ENCODE measurements at regions not wholly inside any gene's neighbourhood (a gene's known extent, or its start where the extent isn't known, plus 50 kb on each side); places are given as distances from the start of the nearest gene placed in this dataset.
"Not testable (repeated sequence)": the region's sequence is repeated elsewhere in the genome, so short reads cannot be mapped to it uniquely, and the experiment has no call there.

DNA sequence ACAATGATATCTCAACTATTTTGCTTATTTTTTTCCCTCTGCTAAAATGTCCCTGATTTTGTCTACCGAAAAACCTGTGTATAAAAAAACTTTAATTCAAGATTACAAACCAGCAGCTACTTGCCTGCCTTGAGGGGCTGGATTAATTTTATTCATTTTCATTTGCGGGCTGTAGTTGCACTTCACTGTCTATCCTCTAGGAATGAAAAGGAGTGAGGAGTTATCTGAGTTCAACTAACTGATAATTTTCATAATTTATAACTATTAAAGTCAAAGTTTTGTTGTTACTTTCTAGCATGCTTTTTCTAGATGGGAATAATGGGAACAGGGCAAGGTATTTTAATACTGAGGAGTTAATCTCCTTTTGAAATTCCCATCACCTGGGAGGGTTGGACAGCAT is 50.3 kb upstream of the AGTPBP1 start:
- DNase-seq (ENCODE audit: low spot score); in situ Hi-C loops (cut with MboI; ENCODE audit: low sequenced_read_pairs, unreplicated experiment): not testable (repeated sequence)

DNA sequence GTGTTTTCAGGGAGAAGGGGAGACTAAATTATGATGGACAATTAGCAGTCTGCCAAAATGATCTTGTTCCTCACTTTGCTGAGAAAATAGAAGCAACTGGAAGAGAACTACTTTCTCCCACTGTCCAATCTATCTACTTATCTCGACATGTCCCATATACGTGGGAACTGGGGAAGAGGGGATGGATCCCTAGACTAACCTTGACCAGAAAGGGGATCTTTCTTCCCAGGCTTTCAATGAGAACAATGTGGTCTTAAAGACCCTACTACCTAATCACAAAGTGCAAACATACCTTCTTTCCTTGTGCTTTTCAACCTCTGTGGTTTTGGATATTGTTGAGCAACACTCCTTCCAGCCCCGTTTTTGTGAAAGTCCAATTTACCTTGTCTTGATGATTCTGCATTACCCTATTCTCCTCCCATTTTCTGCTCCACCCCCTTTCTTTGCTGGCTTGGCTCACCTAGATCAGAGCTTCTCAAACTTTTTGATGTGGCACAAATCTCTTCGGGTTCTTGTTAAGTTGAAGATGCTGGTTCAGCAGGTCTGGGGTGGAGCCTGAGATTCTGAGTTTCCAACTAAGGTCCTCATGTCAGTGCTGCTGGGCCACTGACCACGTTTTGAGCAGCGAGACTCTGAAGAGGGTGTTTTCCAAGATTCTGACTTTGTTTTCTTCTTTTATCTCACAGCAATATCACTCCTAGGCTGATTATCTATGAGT is 61.4 kb upstream of the AGTPBP1 start:
- in situ Hi-C loops (cut with MboI; ENCODE audit: low sequenced_read_pairs, unreplicated experiment): loop anchor here (25.0 kb wide), 1 partner anchor 434 kb away; no protein-coding TSS in a partner anchor
- not testable (repeated sequence) for DNase-seq (ENCODE audit: low spot score)

DNA sequence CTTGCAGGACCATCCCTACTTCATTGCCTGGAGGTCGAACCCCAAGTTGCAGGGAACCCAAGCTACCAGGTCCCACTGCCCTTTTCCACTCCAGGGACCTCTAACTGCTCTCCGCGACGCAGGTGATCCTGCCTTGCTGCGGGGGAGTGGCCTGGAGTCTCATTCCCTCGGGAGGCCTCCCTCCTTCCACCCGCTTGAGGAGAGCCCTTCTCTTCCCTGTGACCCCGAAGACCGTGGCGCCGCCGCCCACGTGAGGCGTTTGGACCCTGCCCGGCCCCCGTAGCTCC is 63.0 kb upstream of the AGTPBP1 start:
- not testable (repeated sequence) for DNase-seq (ENCODE audit: low spot score)
- in situ Hi-C loops (cut with MboI; ENCODE audit: low sequenced_read_pairs, unreplicated experiment): loop anchor here (25.0 kb wide), 1 partner anchor 433 kb away; no protein-coding TSS in a partner anchor

DNA sequence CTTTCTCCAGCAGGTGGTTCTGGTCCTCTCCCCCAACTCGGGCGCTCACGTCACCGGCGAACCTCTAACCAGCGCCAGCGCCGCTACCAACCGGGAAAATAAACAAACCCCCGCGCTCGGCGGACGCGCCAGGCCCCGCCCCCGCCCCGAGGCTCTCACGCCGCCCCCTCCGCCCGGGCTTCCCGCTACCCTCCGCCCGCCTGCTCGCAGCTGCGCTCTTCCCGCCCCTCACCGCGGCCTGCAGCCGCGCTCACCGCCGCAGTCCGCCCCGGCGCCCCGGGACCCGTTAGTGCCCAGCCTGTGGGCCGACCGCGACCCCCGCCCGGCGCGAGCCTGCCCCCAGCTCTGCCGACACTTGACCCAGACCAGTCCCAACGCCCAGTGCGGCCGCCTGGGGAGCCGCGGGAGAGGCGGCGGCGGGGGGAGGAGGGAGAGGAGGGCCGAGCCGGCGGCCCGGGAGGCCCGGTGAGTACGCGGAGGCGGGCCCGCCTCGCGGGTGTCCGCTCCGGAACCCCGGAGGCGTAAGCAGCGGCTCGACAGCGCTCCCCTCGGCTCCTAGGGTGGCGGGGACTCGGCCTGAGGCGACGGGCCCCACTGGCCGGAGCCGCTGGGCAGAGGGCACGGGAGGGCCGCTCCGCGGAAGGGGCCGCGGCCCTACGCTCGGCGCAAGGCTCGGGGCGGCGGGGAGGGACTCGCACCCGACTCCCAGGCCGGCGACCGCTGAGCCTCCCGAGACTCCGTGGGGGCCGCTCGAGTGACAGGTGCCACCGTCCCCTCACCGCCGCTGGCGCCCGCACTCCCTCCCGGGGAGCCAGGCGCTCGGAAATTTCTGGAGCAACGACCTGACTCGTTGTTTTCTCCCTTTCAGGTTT is 63.6 kb upstream of the AGTPBP1 start:
- DNase-seq (ENCODE audit: low spot score): peak; percentile 73
- TF ChIP-seq, protein P1, sequence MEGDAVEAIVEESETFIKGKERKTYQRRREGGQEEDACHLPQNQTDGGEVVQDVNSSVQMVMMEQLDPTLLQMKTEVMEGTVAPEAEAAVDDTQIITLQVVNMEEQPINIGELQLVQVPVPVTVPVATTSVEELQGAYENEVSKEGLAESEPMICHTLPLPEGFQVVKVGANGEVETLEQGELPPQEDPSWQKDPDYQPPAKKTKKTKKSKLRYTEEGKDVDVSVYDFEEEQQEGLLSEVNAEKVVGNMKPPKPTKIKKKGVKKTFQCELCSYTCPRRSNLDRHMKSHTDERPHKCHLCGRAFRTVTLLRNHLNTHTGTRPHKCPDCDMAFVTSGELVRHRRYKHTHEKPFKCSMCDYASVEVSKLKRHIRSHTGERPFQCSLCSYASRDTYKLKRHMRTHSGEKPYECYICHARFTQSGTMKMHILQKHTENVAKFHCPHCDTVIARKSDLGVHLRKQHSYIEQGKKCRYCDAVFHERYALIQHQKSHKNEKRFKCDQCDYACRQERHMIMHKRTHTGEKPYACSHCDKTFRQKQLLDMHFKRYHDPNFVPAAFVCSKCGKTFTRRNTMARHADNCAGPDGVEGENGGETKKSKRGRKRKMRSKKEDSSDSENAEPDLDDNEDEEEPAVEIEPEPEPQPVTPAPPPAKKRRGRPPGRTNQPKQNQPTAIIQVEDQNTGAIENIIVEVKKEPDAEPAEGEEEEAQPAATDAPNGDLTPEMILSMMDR (IDR thresholded peaks at IDR 0.05; ENCODE audit: borderline replicate concordance, control extremely low read depth, extremely low read depth, insufficient read depth, missing control alignments): peak; percentile 27
- in situ Hi-C loops (cut with MboI; ENCODE audit: low sequenced_read_pairs, unreplicated experiment): loop anchor here (25.0 kb wide), 1 partner anchor 432 kb away; no protein-coding TSS in a partner anchor

DNA sequence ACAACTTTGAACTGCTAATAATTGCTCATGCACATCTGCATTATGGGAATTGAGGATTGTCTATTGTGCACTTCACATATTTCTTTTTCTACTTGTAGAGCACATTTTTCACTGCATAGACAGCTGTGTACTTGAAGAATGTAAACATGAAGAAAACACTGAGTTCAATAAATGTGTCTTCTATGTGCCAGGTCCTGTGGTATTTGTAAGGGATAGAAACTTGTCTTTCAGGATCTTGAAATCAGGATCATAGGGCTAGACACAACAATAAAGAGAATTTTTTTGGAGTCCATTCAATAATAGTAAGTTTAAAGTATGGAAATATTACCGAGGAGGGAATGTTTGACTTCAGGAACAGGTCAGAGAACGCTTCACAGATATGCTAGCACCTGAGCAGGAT is 66.6 kb upstream of the AGTPBP1 start:
- in situ Hi-C loops (cut with MboI; ENCODE audit: low sequenced_read_pairs, unreplicated experiment): loop anchor here (25.0 kb wide), 1 partner anchor 429 kb away; no protein-coding TSS in a partner anchor
- not testable (repeated sequence) for DNase-seq (ENCODE audit: low spot score)

DNA sequence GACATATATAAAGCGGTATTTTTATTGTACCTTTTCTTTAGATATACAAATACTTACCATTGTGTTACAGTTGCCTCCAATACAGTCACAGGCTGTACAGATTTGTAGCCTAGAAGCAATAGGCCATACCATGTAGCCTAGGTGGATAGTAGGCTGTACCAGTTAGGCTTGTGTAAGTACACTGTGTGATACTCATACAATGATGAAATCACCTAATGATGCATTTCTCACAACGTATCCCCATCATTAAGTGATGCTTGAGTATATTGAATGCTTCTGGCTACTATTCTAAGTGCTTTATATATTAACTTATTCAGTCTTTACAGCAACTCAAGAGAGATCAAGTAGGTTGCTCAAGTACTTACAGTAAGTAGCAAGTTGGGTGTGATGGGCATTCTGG is 71.6 kb upstream of the AGTPBP1 start:
- DNase-seq (ENCODE audit: low spot score): not testable (repeated sequence)
- in situ Hi-C loops (cut with MboI; ENCODE audit: low sequenced_read_pairs, unreplicated experiment): loop anchor here (25.0 kb wide), 1 partner anchor 424 kb away; no protein-coding TSS in a partner anchor

DNA sequence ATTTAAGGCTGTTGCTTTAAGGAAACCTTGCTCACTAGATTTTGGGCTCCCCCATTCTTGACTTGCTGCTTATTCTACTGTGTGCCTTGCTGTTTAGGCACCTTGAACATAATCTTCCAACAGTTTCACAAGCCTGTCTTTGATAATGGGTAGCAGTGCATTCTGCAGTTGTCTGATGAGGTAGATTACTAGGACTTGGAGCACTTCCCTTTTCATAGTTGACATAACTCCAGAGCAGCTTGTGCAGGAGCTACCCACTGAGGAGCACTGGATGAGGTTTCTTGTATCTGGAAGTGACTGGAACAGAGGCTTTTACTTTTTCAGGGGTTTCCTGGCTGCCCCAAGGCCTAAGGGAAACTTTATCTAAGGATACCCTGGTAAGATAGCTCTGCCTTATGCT is 73.0 kb upstream of the AGTPBP1 start:
- not testable (repeated sequence) for DNase-seq (ENCODE audit: low spot score)
- in situ Hi-C loops (cut with MboI; ENCODE audit: low sequenced_read_pairs, unreplicated experiment): loop anchor here (25.0 kb wide), 1 partner anchor 423 kb away; no protein-coding TSS in a partner anchor

DNA sequence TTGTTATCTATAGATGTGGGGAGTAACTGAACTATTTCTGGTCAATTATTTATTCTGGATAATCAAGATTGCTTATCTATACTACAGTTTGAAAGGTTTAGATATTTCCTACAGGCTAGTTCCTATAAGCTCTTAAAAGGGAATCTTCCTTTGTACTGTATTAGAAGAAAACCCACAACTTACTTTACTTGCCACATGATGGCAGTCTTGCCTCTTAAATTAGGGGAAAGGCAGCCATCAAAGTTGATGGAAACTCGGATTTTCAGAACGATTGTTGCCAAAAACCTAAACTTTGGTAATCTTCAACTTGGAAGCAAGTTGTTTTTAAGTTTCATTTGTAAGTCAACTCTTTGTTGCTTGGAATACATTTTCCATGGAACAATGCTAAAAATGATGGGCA is 77.2 kb upstream of the AGTPBP1 start:
- DNase-seq (ENCODE audit: low spot score): not testable (repeated sequence)
- in situ Hi-C loops (cut with MboI; ENCODE audit: low sequenced_read_pairs, unreplicated experiment): loop anchor here (25.0 kb wide), 1 partner anchor 418 kb away; no protein-coding TSS in a partner anchor
- TF ChIP-seq, protein P1 (IDR thresholded peaks at IDR 0.05; ENCODE audit: borderline replicate concordance, control extremely low read depth, extremely low read depth, insufficient read depth, missing control alignments): peak; percentile 8

DNA sequence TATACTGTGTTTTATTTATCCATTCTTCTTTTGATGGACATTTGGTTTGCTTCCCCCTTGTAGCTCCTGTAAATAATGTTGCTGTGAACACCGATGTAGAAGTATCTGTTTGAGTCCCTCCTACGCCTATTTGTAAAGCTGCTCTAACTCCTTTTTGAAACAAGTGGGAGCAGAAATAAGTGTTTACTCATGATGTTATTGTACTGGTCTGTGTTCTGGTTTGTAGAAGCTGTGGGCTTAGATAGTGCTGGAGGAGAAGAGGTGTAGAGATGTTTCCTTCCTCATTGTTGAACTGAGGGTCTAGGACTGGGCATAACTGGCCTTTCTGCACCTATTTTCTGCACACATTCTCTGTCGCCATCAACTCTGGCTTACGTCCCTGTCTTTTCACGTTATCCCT is 78.8 kb upstream of the AGTPBP1 start:
- in situ Hi-C loops (cut with MboI; ENCODE audit: low sequenced_read_pairs, unreplicated experiment): loop anchor here (25.0 kb wide), 1 partner anchor 417 kb away; no protein-coding TSS in a partner anchor
- not testable (repeated sequence) for DNase-seq (ENCODE audit: low spot score)

DNA sequence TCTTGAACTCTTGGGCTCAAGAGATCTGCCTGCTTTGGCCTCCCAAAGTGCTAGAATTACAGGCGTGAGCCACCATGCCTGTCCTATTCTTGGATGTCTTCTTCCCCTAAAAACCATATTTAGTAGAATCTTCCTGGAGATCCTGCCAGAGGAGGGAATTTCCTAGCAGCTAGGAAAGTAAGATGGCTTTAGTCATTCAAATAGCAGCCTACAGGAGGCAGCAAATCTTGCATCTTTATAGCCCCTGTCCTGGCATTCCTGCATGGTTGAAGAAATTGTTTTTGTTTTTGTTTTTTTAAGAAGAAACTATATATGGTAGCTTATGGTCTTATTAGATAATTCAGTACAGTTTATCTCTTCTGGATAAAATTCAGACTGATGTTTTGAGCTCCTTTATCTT is 83.2 kb upstream of the AGTPBP1 start:
- peak; percentile 19 for DNase-seq (ENCODE audit: low spot score)
- in situ Hi-C loops (cut with MboI; ENCODE audit: low sequenced_read_pairs, unreplicated experiment): loop anchor here (25.0 kb wide), 1 partner anchor 412 kb away; no protein-coding TSS in a partner anchor

DNA sequence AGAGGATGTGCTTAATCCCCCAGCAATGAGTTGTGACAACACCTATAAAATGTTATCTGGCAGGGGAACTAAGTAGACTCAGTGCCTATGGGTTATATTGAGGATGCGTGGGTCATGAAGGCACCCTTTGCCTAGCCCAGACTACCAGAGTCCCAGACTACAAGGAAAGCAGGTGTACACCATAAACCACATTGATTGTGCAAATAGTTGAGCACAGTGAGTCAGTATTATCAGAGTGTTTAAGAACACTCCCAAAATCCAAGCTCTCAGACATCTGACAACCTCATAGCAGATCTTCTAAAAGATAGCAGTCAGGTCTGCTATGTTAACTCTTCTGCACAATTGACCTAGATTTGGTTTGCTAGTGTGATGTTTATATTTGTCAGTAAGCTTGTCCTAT is 92.8 kb upstream of the AGTPBP1 start:
- DNase-seq (ENCODE audit: low spot score); in situ Hi-C loops (cut with MboI; ENCODE audit: low sequenced_read_pairs, unreplicated experiment): not testable (repeated sequence)

DNA sequence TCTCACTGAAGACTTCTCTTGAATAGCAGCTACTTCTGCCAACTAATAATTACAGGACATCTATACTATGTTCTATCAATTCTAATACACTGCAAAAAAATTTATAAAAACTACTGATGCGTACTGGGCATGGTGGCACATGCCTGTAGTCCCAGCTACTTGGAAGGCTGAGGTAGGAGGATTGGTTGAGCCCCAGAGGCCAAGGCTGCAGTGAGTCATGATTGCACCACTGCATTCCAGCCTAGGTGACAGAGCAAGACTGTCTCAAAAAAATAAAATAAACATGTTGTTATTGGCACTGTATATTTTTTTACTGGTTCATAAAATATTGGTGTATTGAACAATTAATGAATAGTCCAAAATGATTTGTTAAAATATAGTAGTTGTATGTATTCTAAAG is 97.0 kb upstream of the NAA35 start:
- in situ Hi-C loops (cut with MboI; ENCODE audit: low sequenced_read_pairs, unreplicated experiment); DNase-seq (ENCODE audit: low spot score): not testable (repeated sequence)

DNA sequence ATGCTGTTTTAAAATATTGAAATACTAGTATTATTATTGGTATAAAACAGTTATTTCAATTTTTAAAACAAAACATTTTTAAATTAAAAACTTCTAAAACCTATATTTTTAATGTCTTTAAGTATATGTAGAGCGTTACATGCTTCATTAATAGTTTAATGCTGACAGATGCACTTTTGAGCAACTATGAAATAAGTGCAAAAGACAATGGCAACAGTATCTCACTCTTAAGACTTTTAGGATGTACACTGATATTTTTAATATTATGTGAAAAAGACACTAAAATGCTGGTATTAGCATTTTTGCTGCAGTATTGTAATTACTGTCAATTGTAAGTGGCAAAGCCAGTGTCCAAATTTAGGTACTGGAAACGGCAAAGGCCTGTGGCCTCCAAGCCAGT is 93.2 kb upstream of the NAA35 start:
- in situ Hi-C loops (cut with MboI; ENCODE audit: low sequenced_read_pairs, unreplicated experiment); DNase-seq (ENCODE audit: low spot score): not testable (repeated sequence)
